ENCODE measurements at regions not wholly inside any gene's neighbourhood (a gene's known extent, or its start where the extent isn't known, plus 50 kb on each side); places are given as distances from the start of the nearest gene placed in this dataset.

- Mint-ChIP-seq H3K27me3 (no peaks in the 10 kb centered on the region), H3K9me3 (peaks cover 8% of the 10 kb centered on the region), H3K27ac (no peak overlapping the region), H3K4me1 (ENCODE audit: low read depth) (no peaks in the 10 kb centered on the region), H3K4me3 (no peak overlapping the region), H3K36me3 (ENCODE audit: low read depth) (no peaks in the 10 kb centered on the region)
- DNase-seq = no peak
Observed at GRCh38 chr3:147915057-147915456, 505.9 kb downstream of the ZIC1 start.

GRCh38 chr3:147919496-147919895 lies 510.3 kb downstream of the ZIC1 start:
- Mint-ChIP-seq H3K27ac (no peak overlapping the region), H3K9me3 (no peaks in the 10 kb centered on the region), H3K27me3 (no peaks in the 10 kb centered on the region), H3K4me3 (no peak overlapping the region), H3K4me1 (ENCODE audit: low read depth) (no peaks in the 10 kb centered on the region), H3K36me3 (ENCODE audit: low read depth) (no peaks in the 10 kb centered on the region)
- no peak for DNase-seq

- no peak for DNase-seq
- no peak overlapping the region for H3K4me3 Mint-ChIP-seq
- H3K9me3 Mint-ChIP-seq = no peaks in the 10 kb centered on the region
- H3K36me3 Mint-ChIP-seq (ENCODE audit: low read depth) = no peaks in the 10 kb centered on the region
- H3K27me3 Mint-ChIP-seq = no peaks in the 10 kb centered on the region
- H3K4me1 Mint-ChIP-seq (ENCODE audit: low read depth) = no peaks in the 10 kb centered on the region
- H3K27ac Mint-ChIP-seq = no peak overlapping the region
Observed at GRCh38 chr3:147921051-147921450, 511.9 kb downstream of the ZIC1 start.

- H3K4me1 Mint-ChIP-seq (ENCODE audit: low read depth) = no peaks in the 10 kb centered on the region
- H3K4me3 Mint-ChIP-seq = no peak overlapping the region
Observed at GRCh38 chr3:147924755-147925154, 515.6 kb downstream of the ZIC1 start.

GRCh38 chr3:147925272-147925671 lies 516.1 kb downstream of the ZIC1 start:
- no peaks in the 10 kb centered on the region for H3K27me3 Mint-ChIP-seq
- DNase-seq = no peak
- H3K36me3 Mint-ChIP-seq (ENCODE audit: low read depth) = no peaks in the 10 kb centered on the region
- no peak overlapping the region for H3K4me3 Mint-ChIP-seq
- no peaks in the 10 kb centered on the region for H3K9me3 Mint-ChIP-seq
- no peaks in the 10 kb centered on the region for H3K4me1 Mint-ChIP-seq (ENCODE audit: low read depth)
- H3K27ac Mint-ChIP-seq = no peak overlapping the region

More at GRCh38 chr3:147924755-147925154, 515.6 kb downstream of the ZIC1 start:
- DNase-seq = no peak
- no peaks in the 10 kb centered on the region for H3K36me3 Mint-ChIP-seq (ENCODE audit: low read depth)
- H3K27me3 Mint-ChIP-seq = no peaks in the 10 kb centered on the region
- H3K27ac Mint-ChIP-seq = no peak overlapping the region
- no peaks in the 10 kb centered on the region for H3K9me3 Mint-ChIP-seq

GRCh38 chr3:147930232-147930807 lies 521.2 kb downstream of the ZIC1 start:
- H3K36me3 Mint-ChIP-seq (ENCODE audit: low read depth) = no peaks in the 10 kb centered on the region
- H3K27me3 Mint-ChIP-seq = no peaks in the 10 kb centered on the region
- H3K9me3 Mint-ChIP-seq = no peaks in the 10 kb centered on the region
- no peak for DNase-seq
- no peak overlapping the region for H3K4me3 Mint-ChIP-seq
- no peaks in the 10 kb centered on the region for H3K4me1 Mint-ChIP-seq (ENCODE audit: low read depth)
- H3K27ac Mint-ChIP-seq = no peak overlapping the region

GRCh38 chr3:147934451-147935180 lies 525.5 kb downstream of the ZIC1 start:
- no peak for DNase-seq
- no peaks in the 10 kb centered on the region for H3K4me1 Mint-ChIP-seq (ENCODE audit: low read depth)
- no peaks in the 10 kb centered on the region for H3K9me3 Mint-ChIP-seq
- H3K27me3 Mint-ChIP-seq = no peaks in the 10 kb centered on the region
- no peak overlapping the region for H3K4me3 Mint-ChIP-seq
- no peaks in the 10 kb centered on the region for H3K36me3 Mint-ChIP-seq (ENCODE audit: low read depth)
- no peak overlapping the region for H3K27ac Mint-ChIP-seq

- DNase-seq = no peak
- Mint-ChIP-seq H3K27me3 (no peaks in the 10 kb centered on the region), H3K4me1 (ENCODE audit: low read depth) (no peaks in the 10 kb centered on the region), H3K4me3 (no peak overlapping the region), H3K36me3 (ENCODE audit: low read depth) (no peaks in the 10 kb centered on the region), H3K27ac (no peak overlapping the region), H3K9me3 (no peaks in the 10 kb centered on the region)
Observed at GRCh38 chr3:147937341-147937740, 528.2 kb downstream of the ZIC1 start.

- Mint-ChIP-seq H3K9me3 (no peaks in the 10 kb centered on the region), H3K4me1 (ENCODE audit: low read depth) (no peaks in the 10 kb centered on the region), H3K27ac (no peak overlapping the region), H3K36me3 (ENCODE audit: low read depth) (no peaks in the 10 kb centered on the region), H3K27me3 (no peaks in the 10 kb centered on the region), H3K4me3 (no peak overlapping the region)
- no peak for DNase-seq
Observed at GRCh38 chr3:147937891-147938290, 528.7 kb downstream of the ZIC1 start.

- H3K9me3 Mint-ChIP-seq = peaks cover 2% of the 10 kb centered on the region
- no peaks in the 10 kb centered on the region for H3K36me3 Mint-ChIP-seq (ENCODE audit: low read depth)
- H3K27ac Mint-ChIP-seq = no peak overlapping the region
- no peaks in the 10 kb centered on the region for H3K4me1 Mint-ChIP-seq (ENCODE audit: low read depth)
- no peak for DNase-seq
- H3K27me3 Mint-ChIP-seq = no peaks in the 10 kb centered on the region
- no peak overlapping the region for H3K4me3 Mint-ChIP-seq
Observed at GRCh38 chr3:147939425-147939824, 530.3 kb downstream of the ZIC1 start.

GRCh38 chr3:147939839-147940238 lies 530.7 kb downstream of the ZIC1 start:
- no peak for DNase-seq
- H3K36me3 Mint-ChIP-seq (ENCODE audit: low read depth) = no peaks in the 10 kb centered on the region
- H3K4me3 Mint-ChIP-seq = no peak overlapping the region
- H3K27ac Mint-ChIP-seq = no peak overlapping the region
- no peaks in the 10 kb centered on the region for H3K27me3 Mint-ChIP-seq
- no peaks in the 10 kb centered on the region for H3K4me1 Mint-ChIP-seq (ENCODE audit: low read depth)
- H3K9me3 Mint-ChIP-seq = peaks cover 2% of the 10 kb centered on the region

GRCh38 chr3:147940405-147941193 lies 531.4 kb downstream of the ZIC1 start:
- Mint-ChIP-seq H3K4me1 (ENCODE audit: low read depth) (no peaks in the 10 kb centered on the region), H3K4me3 (no peak overlapping the region), H3K27me3 (no peaks in the 10 kb centered on the region), H3K27ac (no peak overlapping the region), H3K9me3 (peaks cover 2% of the 10 kb centered on the region), H3K36me3 (ENCODE audit: low read depth) (no peaks in the 10 kb centered on the region)
- no peak for DNase-seq

- H3K27me3 Mint-ChIP-seq = no peaks in the 10 kb centered on the region
- DNase-seq = no peak
- peaks cover 2% of the 10 kb centered on the region for H3K9me3 Mint-ChIP-seq
- H3K4me1 Mint-ChIP-seq (ENCODE audit: low read depth) = no peaks in the 10 kb centered on the region
- no peak overlapping the region for H3K27ac Mint-ChIP-seq
- H3K4me3 Mint-ChIP-seq = no peak overlapping the region
- no peaks in the 10 kb centered on the region for H3K36me3 Mint-ChIP-seq (ENCODE audit: low read depth)
Observed at GRCh38 chr3:147941969-147942368, 532.8 kb downstream of the ZIC1 start.

GRCh38 chr3:147943265-147943945 lies 534.2 kb downstream of the ZIC1 start:
- Mint-ChIP-seq H3K4me1 (ENCODE audit: low read depth) (no peaks in the 10 kb centered on the region), H3K36me3 (ENCODE audit: low read depth) (no peaks in the 10 kb centered on the region), H3K27ac (no peak overlapping the region), H3K27me3 (no peaks in the 10 kb centered on the region), H3K4me3 (no peak overlapping the region), H3K9me3 (peaks cover 2% of the 10 kb centered on the region)
- no peak for DNase-seq

All from activated T-cell treated with anti-CD3 and anti-CD28 coated beads, Interleukin-2, amount 50 U/mL, for 24 hours (primary cell).